Tibial nerve (tissue), 4 donors: ENCODE measurements at regions not wholly inside any gene's neighbourhood (a gene's known extent, or its start where the extent isn't known, plus 50 kb on each side); places are given as distances from the start of the nearest gene placed in this dataset.
"Not testable (repeated sequence)": the region's sequence is repeated elsewhere in the genome, so short reads cannot be mapped to it uniquely, and the experiment has no call there.

Experiments
- CTCF ChIP-seq, 5 experiments: fragments of 200-600 bp in 3 of 5; fragments of 450-650 bp in 2 of 5; sonication (generic) in 3 of 5; IDR thresholded peaks; one replicate each; pipeline ENCODE4 v1.5.1; 2016 to 2019; ENCODE audit warnings: antibody characterized with exemption in 5 of 5, mild to moderate bottlenecking in 3 of 5, moderate library complexity in 2 of 5
- EP300 ChIP-seq, 2 donors: sonication (generic); formaldehyde crosslinking; IDR thresholded peaks; one replicate each; pipeline ENCODE4 v1.6.1; 2017; ENCODE audit warnings: antibody characterized with exemption in 2 of 2, mild to moderate bottlenecking in 1 of 2
- POLR2A ChIP-seq, 2 donors: fragments of 450-650 bp; IDR thresholded peaks; one replicate each; pipeline ENCODE4 v1.6.1; 2017; ENCODE audit warnings: antibody characterized with exemption in 2 of 2, mild to moderate bottlenecking in 2 of 2, moderate library complexity in 2 of 2

- TF ChIP-seq CTCF, POLR2A, EP300 (IDR thresholded peaks at IDR 0.05): not testable (repeated sequence)
Observed at GRCh38 chr1:143850637-143851036, 121.1 kb downstream of the FAM72C start.
